ENCODE measurements at regions not wholly inside any gene's neighbourhood (a gene's known extent, or its start where the extent isn't known, plus 50 kb on each side); places are given as distances from the start of the nearest gene placed in this dataset.

DNA sequence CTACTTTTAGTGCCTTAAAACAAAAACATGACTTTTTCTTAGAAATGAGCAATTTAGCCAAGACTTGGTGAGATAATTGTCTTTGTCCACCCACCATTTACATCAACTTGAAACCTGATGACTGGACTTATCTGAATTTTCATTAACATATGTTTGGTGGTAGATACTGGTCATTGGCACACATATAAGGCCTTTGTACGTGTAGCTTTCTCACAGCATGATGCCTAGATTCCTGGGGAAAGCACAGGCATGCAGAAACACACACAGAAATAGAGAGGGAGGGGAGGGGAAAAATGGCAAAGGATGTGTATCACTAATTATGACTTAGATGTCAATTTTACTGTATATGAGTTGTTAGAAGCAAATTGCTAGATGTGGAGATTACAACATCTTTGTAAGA is 488.4 kb downstream of the NXPH1 start:
- no peak overlapping the region for H3K4me3 ChIP-seq
- ATAC-seq: no peak
- H3K27ac ChIP-seq: no peak overlapping the region
- H3K9me3 ChIP-seq: no peaks in the 10 kb centered on the region
- no peaks in the 10 kb centered on the region for H3K36me3 ChIP-seq
- DNase-seq: no peak
- H3K4me1 ChIP-seq: no peaks in the 10 kb centered on the region
- intact Hi-C loops (cut with DNase I): no loop called here
- TF ChIP-seq, protein P1, sequence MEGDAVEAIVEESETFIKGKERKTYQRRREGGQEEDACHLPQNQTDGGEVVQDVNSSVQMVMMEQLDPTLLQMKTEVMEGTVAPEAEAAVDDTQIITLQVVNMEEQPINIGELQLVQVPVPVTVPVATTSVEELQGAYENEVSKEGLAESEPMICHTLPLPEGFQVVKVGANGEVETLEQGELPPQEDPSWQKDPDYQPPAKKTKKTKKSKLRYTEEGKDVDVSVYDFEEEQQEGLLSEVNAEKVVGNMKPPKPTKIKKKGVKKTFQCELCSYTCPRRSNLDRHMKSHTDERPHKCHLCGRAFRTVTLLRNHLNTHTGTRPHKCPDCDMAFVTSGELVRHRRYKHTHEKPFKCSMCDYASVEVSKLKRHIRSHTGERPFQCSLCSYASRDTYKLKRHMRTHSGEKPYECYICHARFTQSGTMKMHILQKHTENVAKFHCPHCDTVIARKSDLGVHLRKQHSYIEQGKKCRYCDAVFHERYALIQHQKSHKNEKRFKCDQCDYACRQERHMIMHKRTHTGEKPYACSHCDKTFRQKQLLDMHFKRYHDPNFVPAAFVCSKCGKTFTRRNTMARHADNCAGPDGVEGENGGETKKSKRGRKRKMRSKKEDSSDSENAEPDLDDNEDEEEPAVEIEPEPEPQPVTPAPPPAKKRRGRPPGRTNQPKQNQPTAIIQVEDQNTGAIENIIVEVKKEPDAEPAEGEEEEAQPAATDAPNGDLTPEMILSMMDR (IDR thresholded peaks at IDR 0.05): no peak
- no peaks in the 10 kb centered on the region for H3K27me3 ChIP-seq

DNA sequence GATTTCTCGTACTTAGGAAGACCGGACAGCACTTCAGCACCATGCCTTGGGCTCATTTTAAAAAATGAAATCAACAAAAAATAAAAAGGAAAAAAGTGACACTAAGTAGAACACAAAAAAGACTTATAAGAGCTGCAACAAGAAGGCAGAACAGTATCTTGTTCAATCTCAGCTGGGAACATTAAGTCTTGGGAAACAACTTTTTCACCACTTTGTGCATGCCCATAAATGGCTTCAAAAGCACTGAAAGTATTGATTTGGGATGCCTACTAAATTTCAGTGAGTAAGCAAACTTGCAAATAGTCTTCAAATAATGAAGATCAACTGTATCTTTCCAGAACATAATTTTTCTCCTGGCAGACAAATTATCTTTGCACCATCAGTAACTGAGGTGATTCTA is 489.3 kb downstream of the NXPH1 start:
- no peaks in the 10 kb centered on the region for H3K4me1 ChIP-seq
- H3K4me3 ChIP-seq: no peak overlapping the region
- TF ChIP-seq, protein P1 (IDR thresholded peaks at IDR 0.05): no peak
- H3K36me3 ChIP-seq: no peaks in the 10 kb centered on the region
- no peak overlapping the region for H3K27ac ChIP-seq
- intact Hi-C loops (cut with DNase I): no loop called here
- no peaks in the 10 kb centered on the region for H3K27me3 ChIP-seq
- DNase-seq (no peak), ATAC-seq (no peak)
- no peaks in the 10 kb centered on the region for H3K9me3 ChIP-seq

DNA sequence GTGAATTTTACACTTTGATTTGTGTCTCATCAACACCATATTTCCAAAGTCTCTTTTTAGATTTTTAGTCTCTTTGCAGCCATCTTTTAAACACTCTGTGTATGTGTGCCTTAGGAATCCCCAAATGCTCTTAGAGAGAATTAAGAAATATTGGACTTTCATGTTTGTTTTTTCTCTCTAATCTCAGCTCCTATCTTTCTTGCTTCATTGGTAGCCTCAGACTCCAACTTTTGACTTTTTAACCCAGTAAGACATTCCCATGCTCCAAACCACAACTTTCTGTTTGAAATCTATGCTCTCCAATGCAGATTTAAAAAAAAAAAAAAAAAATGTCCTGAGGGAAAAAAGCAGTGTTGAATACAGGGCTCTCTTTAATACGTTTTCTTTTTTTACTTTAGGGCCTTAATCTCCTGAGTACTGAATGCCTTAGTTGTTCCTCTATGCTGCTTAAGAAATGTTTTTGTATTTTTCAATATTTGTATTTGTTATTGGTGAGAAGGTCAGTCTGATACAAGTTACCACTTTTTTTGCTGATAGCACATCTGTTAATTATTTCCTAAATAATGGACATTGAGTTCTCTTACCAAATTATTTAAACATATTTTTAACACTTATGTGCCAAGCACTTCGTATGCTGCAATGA is 489.9 kb downstream of the NXPH1 start:
- H3K27me3 ChIP-seq: no peaks in the 10 kb centered on the region
- H3K4me1 ChIP-seq: no peaks in the 10 kb centered on the region
- intact Hi-C loops (cut with DNase I): no loop called here
- TF ChIP-seq, protein P1 (IDR thresholded peaks at IDR 0.05): no peak
- ATAC-seq (no peak), DNase-seq (no peak)
- no peaks in the 10 kb centered on the region for H3K9me3 ChIP-seq
- H3K27ac ChIP-seq: no peak overlapping the region
- no peaks in the 10 kb centered on the region for H3K36me3 ChIP-seq
- no peak overlapping the region for H3K4me3 ChIP-seq

DNA sequence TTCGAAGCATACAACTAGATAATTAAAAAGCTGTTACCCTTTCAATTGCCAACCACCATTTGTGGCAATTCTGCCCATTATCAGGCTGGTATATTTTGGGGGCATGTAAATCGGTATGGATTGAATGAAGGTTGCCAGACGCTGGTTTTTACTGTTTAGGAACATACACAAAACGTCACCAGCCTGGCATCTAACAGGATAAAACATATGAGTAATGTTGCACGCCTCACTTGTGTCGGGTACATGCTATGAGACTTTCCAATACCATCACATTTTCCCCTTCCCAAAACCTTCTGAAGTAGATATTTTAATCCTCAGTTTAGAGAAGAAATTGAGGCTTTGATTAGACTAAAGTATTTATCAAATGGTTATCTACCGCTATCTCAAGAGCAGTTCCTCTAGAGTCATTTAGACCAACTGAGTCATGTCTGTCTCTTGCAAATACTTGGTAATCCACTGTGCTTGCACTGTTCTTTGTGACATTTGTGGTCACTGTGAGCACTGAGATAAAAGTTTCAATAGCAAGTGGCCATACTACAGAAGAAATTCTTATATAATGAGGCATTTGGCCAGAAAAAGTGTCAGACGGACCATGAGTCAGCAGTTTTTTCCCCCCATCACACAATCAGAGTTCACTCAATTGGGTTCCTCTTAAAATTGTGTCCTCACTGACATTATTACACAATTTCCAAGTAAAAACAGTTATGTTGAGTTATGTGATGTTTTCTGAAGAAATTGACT is 498.7 kb downstream of the NXPH1 start:
- no peak for DNase-seq
- Histone ChIP-seq H3K9me3 (no peaks in the 10 kb centered on the region), H3K27ac (no peak overlapping the region), H3K27me3 (no peaks in the 10 kb centered on the region), H3K36me3 (no peaks in the 10 kb centered on the region), H3K4me1 (no peaks in the 10 kb centered on the region), H3K4me3 (no peak overlapping the region)
- ATAC-seq: no peak
- TF ChIP-seq, protein P1 (IDR thresholded peaks at IDR 0.05): no peak
- intact Hi-C loops (cut with DNase I): no loop called here

DNA sequence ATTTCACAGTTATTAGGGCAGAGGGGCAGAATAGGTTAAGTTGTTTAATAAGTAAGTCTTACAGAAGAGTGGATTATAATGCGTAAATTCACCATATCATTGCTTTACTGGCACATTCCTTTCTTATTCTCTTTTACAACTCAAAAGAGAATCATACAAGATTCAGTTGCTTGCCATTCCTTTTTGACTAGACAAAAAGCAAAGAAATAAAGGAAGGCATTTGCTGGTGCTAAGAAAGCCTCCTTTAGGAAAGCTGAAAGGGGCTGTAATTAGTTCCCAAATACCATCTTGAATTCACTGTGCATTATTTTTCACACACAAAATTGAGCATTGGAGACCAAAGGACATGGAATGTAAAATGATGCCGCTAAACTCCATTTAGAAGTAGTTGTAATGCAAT is 499.3 kb downstream of the NXPH1 start:
- DNase-seq (no peak), ATAC-seq (no peak)
- intact Hi-C loops (cut with DNase I): no loop called here
- no peaks in the 10 kb centered on the region for H3K4me1 ChIP-seq
- H3K4me3 ChIP-seq: no peak overlapping the region
- no peaks in the 10 kb centered on the region for H3K27me3 ChIP-seq
- H3K27ac ChIP-seq: no peak overlapping the region
- H3K9me3 ChIP-seq: no peaks in the 10 kb centered on the region
- TF ChIP-seq, protein P1 (IDR thresholded peaks at IDR 0.05): no peak
- H3K36me3 ChIP-seq: no peaks in the 10 kb centered on the region

All from upper lobe of right lung (tissue), 1 donor.